SH-SY5Y (cell line): ENCODE measurements at regions not wholly inside any gene's neighbourhood (a gene's known extent, or its start where the extent isn't known, plus 50 kb on each side); places are given as distances from the start of the nearest gene placed in this dataset.

ENCODE experiments used
- GATA2 ChIP-seq: IDR thresholded peaks from 2 replicates; pipeline ENCODE4 v1.6.1; 2011; ENCODE audit warnings: mild to moderate bottlenecking, low read depth, low read length
- GATA3 ChIP-seq: IDR thresholded peaks from 2 replicates; pipeline ENCODE4 v1.6.1; 2011; ENCODE audit warnings: low read depth, mild to moderate bottlenecking, low read length, moderate library complexity

DNA sequence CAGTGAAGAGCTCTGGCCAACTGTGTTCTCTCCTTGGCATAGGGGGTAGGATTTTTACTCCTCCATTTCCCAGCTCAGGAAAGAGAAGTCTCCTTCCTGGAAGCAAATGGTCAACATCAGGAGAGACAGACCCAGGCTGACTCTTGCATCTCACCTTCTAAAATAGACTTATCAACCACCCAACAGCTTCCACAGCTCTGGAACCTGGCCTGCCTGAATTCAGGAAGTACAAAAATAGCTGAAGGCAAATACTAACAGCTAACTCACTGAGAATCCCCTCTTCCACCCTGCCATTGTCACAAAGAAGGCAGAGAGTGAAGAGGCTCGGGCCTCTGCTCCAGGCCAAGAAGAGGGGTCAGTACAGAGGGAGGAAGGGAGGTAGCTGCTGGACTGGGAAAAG lies 213.6 kb downstream of the NXPE2 start:
- TF ChIP-seq GATA2 (no peak), GATA3 (no peak)
